ENCODE measurements at regions not wholly inside any gene's neighbourhood (a gene's known extent, or its start where the extent isn't known, plus 50 kb on each side); places are given as distances from the start of the nearest gene placed in this dataset.

DNA sequence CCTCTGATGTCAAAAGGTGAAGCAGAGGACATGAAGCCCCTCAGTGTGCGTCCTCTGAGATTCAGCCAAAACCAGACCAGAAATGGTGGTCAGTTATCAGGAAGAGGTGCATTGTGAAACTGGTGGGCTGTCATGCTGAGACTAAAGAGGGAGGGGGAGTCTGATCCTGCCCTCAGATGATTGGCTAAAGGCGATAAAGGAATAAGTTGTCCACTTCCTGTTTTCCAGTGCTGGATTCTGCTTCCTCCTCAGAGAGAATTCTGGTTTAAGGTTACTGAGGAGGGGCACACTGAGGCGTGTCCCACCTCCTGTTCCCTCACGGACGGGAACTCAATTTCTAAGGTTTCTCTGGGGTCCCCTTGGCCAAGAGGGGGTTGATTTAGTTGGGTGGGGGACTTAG lies 97.0 kb upstream of the UBE3A start:
- TF ChIP-seq, protein P1, sequence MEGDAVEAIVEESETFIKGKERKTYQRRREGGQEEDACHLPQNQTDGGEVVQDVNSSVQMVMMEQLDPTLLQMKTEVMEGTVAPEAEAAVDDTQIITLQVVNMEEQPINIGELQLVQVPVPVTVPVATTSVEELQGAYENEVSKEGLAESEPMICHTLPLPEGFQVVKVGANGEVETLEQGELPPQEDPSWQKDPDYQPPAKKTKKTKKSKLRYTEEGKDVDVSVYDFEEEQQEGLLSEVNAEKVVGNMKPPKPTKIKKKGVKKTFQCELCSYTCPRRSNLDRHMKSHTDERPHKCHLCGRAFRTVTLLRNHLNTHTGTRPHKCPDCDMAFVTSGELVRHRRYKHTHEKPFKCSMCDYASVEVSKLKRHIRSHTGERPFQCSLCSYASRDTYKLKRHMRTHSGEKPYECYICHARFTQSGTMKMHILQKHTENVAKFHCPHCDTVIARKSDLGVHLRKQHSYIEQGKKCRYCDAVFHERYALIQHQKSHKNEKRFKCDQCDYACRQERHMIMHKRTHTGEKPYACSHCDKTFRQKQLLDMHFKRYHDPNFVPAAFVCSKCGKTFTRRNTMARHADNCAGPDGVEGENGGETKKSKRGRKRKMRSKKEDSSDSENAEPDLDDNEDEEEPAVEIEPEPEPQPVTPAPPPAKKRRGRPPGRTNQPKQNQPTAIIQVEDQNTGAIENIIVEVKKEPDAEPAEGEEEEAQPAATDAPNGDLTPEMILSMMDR (IDR thresholded peaks at IDR 0.05), result no peak
- no peak for TF ChIP-seq POLR2A (IDR thresholded peaks at IDR 0.05)
